Astrocyte of the spinal cord (primary cell): ENCODE measurements at regions not wholly inside any gene's neighbourhood (a gene's known extent, or its start where the extent isn't known, plus 50 kb on each side); places are given as distances from the start of the nearest gene placed in this dataset.

ENCODE experiments used
- DNase-seq: peaks from one replicate; pipeline ENCODE4 v3.0.0; 2011; ENCODE audit warnings: low read depth, low spot score
- H3K4me3 ChIP-seq: 2 replicates; pipeline ENCODE4 v1.5.1; 2011; ENCODE audit warnings: low read depth, mild to moderate bottlenecking, low read length, moderate library complexity
- in situ Hi-C: cut with HindIII; loops from 2 replicates; pipeline ENCODE4 v1.10.0; 2017; ENCODE audit warnings: low sequenced_read_pairs
- TF ChIP-seq, protein P1 (sequence below): IDR thresholded peaks from 2 replicates; pipeline ENCODE4 v1.5.1; 2012; ENCODE audit warnings: low read depth, mild to moderate bottlenecking, low read length, inconsistent platforms

DNA sequence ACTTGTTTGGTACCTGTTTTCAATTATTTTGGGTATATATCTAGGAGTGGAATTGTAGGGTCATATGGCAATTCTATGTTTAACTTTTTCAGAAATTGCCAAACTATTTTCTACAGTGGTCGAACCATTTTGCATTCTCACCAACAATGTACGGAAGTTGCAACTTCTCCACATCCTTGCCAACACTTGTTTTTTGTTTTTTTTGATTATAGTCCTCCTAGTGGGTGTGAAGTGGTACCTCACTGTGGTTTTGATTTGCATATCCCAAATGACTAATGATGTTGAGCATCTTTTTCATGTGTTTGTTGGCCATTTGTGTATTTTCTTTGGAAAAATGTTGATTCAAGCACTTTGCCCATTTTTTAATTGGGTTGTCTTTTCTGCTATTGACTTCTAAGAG lies 122.1 kb downstream of the RPS24 start:
- TF ChIP-seq, protein P1, sequence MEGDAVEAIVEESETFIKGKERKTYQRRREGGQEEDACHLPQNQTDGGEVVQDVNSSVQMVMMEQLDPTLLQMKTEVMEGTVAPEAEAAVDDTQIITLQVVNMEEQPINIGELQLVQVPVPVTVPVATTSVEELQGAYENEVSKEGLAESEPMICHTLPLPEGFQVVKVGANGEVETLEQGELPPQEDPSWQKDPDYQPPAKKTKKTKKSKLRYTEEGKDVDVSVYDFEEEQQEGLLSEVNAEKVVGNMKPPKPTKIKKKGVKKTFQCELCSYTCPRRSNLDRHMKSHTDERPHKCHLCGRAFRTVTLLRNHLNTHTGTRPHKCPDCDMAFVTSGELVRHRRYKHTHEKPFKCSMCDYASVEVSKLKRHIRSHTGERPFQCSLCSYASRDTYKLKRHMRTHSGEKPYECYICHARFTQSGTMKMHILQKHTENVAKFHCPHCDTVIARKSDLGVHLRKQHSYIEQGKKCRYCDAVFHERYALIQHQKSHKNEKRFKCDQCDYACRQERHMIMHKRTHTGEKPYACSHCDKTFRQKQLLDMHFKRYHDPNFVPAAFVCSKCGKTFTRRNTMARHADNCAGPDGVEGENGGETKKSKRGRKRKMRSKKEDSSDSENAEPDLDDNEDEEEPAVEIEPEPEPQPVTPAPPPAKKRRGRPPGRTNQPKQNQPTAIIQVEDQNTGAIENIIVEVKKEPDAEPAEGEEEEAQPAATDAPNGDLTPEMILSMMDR = no peak
- H3K4me3 ChIP-seq = no peak overlapping the region
- in situ Hi-C loops = no loop called here
- no peak for DNase-seq

DNA sequence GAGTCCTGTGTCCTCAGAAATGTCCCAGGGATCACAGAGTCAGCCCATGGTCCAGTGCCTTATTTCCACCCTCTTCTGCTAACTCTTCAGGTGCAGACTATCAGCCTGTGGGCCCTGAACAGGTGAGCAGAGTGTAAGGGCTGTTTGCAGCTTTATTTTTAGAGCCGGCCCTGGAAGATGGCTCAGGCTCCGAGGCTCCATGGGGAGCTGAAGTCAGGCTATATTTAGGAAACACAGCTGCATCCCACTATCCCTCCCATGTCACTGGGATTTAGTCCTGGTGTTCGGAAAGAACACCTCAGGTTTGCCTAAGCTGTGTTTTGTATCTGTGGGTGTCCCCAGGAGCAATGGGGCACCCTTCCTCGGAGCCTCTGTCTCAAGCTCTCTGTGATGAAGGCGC lies 126.9 kb downstream of the RPS24 start:
- DNase-seq = no peak
- in situ Hi-C loops = no loop called here
- no peak overlapping the region for H3K4me3 ChIP-seq
- TF ChIP-seq, protein P1 = no peak

DNA sequence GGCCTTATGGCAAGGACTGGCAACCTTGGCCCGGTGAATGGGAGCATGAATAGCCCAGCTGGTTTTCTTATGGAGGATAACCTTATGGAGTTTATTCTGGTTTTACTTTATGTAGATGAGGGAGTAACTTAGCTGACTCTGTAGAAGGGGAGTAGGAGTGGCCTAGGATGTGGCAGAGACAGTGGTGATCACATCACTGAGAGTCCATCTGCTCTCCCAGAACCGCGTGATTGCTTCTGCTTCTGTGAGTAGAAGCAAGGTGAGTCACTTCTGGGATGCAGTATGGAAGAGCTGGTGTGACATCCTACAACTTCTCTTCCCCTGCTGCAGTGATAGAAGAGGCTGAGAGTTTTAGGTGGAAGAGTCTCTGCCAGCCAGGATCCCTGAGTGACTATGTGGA lies 129.2 kb downstream of the RPS24 start:
- no peak for DNase-seq
- TF ChIP-seq, protein P1 = no peak
- no peak overlapping the region for H3K4me3 ChIP-seq
- in situ Hi-C loops = no loop called here

DNA sequence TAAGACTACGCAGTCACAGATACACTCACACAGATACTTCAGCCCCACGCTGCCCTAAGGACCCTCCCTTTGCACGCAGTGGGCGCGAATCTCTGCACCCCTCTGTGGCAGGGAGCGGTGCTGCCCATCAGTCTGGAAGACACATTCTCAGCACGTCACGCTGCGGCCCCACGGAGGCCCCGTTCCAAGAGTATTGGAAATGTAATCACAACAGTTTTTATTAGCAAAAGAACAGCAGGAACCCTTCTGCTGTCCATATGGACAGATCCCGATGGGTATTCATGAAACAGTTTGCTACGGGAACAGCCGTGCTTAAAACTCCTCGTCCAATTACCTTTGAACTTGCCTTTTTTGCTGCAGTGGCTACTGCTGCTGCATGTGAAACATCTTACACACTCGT lies 131.0 kb downstream of the RPS24 start:
- TF ChIP-seq, protein P1 = no peak

DNA sequence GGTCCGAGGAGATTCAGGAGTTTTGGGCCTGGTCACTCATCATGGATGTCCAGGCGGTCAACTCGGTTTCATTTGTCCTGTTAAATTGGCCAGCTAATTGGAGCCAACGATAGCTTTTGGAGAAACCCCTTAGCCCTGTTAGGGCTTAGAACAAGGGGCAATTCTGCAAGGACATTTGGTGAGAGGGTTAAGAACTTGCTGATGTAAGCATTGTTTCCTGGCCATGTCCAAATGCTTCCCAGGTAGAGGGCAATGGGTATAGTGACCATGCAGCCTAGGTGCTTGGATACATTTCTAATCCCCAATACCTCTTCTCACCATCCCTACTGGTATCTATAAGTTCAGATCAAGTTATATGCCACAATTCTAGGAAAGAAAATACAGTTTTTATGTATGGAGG lies 131.5 kb downstream of the RPS24 start:
- in situ Hi-C loops = no loop called here

More for the DNA sequence above, 131.0 kb downstream of the RPS24 start:
- DNase-seq = no peak
- H3K4me3 ChIP-seq = no peak overlapping the region
- in situ Hi-C loops = no loop called here

DNA sequence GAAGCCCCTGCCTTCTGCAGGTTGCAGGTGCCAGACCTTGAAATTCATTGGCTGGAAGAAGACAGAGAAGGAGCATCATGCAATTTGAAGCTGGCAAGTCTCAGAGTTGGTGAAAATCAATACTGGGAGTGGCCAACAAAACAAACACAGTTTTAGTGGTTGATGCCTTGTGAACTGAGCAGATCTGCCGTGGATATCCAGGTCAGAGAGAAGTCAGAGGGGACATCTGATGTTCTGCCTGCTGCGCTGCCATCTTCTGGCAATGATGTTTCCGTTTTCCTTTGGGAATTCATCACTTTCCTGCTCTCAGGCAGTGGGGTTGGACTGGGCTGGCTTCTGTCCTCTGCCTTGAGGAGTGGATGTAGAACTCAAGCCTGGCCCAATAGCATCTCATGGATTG lies 132.0 kb downstream of the RPS24 start:
- in situ Hi-C loops = no loop called here
- H3K4me3 ChIP-seq = no peak overlapping the region
- DNase-seq = no peak
- TF ChIP-seq, protein P1 = peak; percentile 16

More for the DNA sequence above, 131.5 kb downstream of the RPS24 start:
- no peak overlapping the region for H3K4me3 ChIP-seq
- TF ChIP-seq, protein P1 = no peak
- no peak for DNase-seq

DNA sequence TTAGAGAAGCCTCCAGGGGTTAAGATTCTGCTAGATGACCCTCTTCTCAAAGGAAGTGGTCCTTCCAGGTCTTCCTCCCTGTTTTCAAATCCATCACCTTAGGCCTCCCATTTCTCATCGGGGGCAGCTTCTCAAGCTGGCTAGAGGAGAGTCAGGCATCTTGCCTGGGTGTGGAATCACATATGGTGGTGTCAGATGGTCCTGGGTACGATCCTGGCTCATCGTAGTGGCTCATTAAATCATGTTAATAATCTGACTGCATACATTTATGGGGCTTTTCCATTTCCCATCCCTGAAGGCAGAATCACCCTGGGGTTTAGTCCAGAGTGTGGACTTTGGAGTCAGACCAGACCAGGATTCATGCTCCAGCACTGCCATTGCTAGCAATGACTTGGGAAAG lies 132.6 kb downstream of the RPS24 start:
- TF ChIP-seq, protein P1 = no peak
- no peak for DNase-seq
- in situ Hi-C loops = no loop called here
- no peak overlapping the region for H3K4me3 ChIP-seq
